HG03354 (cell line): ENCODE measurements at regions not wholly inside any gene's neighbourhood (a gene's known extent, or its start where the extent isn't known, plus 50 kb on each side); places are given as distances from the start of the nearest gene placed in this dataset.

ENCODE experiments used
- ATAC-seq: cut with Tn5 transposase; IDR thresholded peaks from one replicate; pipeline ENCODE4 v1.9.1; 2021; ENCODE audit warnings: mild to moderate bottlenecking; ENCODE audit not compliant: unreplicated experiment, poor library complexity, severe bottlenecking

DNA sequence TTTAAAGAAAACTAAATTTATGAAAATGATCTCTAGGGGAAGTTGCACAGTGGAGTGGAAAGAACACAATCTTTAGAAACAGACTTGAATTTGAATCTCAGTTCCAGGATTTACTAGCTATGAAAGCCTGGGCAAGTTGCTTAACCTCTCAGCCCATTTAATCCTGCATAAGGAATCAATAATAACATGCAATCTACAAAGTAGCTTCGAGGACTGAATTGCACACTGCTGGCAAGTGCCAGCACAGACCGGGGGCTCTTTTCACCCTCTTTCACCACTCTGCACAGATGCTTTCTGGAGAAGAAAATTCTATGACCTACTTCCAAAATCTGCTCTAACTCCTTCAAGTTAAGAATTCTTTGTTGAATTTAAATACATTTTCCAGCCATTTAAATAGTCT is 63.4 kb upstream of the ANK3 start:
- no peak for ATAC-seq

- ATAC-seq: no peak
Observed at GRCh38 chr10:60450291-60450690, 60.6 kb upstream of the ANK3 start.

- ATAC-seq: no peak
Observed at GRCh38 chr10:60448246-60448645, 58.6 kb upstream of the ANK3 start.

- ATAC-seq: no peak
Observed at GRCh38 chr10:60446851-60447250, 57.2 kb upstream of the ANK3 start.

- ATAC-seq: no peak
Observed at GRCh38 chr10:60446070-60446833, 56.6 kb upstream of the ANK3 start.

GRCh38 chr10:60444494-60445064 is 54.9 kb upstream of the ANK3 start:
- ATAC-seq: no peak

DNA sequence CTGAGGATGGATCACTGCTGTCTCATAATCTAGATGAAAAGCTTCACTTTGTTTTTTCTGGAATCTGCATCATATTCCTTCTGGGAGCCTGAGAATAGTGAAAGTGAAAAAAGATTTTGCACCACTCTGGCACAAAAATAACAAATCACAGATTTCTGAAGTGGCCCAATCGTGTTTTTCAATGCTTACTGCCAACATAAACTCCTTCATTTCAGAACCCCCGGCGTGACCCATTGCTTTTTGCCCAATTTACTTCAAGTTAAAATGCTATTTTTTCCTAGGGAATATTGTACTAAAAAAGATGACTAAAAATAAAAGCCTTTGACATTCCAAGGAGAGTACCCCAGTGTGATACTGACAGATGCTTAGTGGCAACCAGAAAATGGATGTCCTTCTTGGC is 53.7 kb upstream of the ANK3 start:
- no peak for ATAC-seq

DNA sequence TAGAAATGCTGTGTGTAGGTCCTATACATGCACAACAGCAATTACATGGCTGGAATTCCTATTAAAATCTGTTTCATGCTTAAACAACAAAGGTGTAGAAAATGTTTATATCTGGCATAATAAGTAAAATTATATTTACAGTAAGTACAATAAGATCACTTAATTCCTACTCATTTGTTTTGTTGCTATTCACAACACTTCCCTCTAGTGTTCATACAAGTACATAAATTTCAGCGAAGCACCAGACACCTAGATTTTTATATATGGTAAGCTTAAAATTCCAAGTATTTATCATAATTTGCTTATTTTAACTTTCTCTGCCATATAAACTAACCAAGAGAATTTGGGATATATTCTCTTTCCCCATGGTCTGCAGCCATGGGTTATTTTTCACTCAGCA is 51.8 kb upstream of the ANK3 start:
- no peak for ATAC-seq

- ATAC-seq: no peak
Observed at GRCh38 chr10:60439641-60440040, 50.0 kb upstream of the ANK3 start.
